ENCODE measurements at regions not wholly inside any gene's neighbourhood (a gene's known extent, or its start where the extent isn't known, plus 50 kb on each side); places are given as distances from the start of the nearest gene placed in this dataset.

- DNase-seq (ENCODE audit: low spot score in 2 of 2) = no peak
- Mint-ChIP-seq H3K4me3 (no peak overlapping the region), H3K9me3 (no peaks in the 10 kb centered on the region), H3K27ac (ENCODE audit: low read depth) (no peak overlapping the region), H3K27me3 (no peaks in the 10 kb centered on the region), H3K36me3 (ENCODE audit: insufficient read depth) (no peaks in the 10 kb centered on the region), H3K4me1 (no peaks in the 10 kb centered on the region)
- no peak for ATAC-seq (replicated peaks; ENCODE audit: extremely low read depth, poor library complexity, severe bottlenecking)
Observed at GRCh38 chr5:6117212-6117611, 261.1 kb downstream of the MED10 start.

GRCh38 chr5:6115852-6116251 is 262.5 kb downstream of the MED10 start:
- Mint-ChIP-seq H3K4me1 (no peaks in the 10 kb centered on the region), H3K27ac (ENCODE audit: low read depth) (no peak overlapping the region)
- DNase-seq (ENCODE audit: low spot score in 2 of 2) = no peak

GRCh38 chr5:6112538-6112937 is 265.8 kb downstream of the MED10 start:
- H3K27me3 Mint-ChIP-seq = no peaks in the 10 kb centered on the region
- H3K4me3 Mint-ChIP-seq = no peak overlapping the region
- no peak for ATAC-seq (replicated peaks; ENCODE audit: extremely low read depth, poor library complexity, severe bottlenecking)
- H3K4me1 Mint-ChIP-seq = no peaks in the 10 kb centered on the region
- H3K9me3 Mint-ChIP-seq = no peaks in the 10 kb centered on the region
- H3K36me3 Mint-ChIP-seq (ENCODE audit: insufficient read depth) = no peaks in the 10 kb centered on the region
- DNase-seq (ENCODE audit: low spot score in 2 of 2) = no peak
- H3K27ac Mint-ChIP-seq (ENCODE audit: low read depth) = no peak overlapping the region

More at GRCh38 chr5:6115852-6116251, 262.5 kb downstream of the MED10 start:
- no peaks in the 10 kb centered on the region for H3K27me3 Mint-ChIP-seq
- no peak overlapping the region for H3K4me3 Mint-ChIP-seq
- H3K9me3 Mint-ChIP-seq = no peaks in the 10 kb centered on the region
- no peak for ATAC-seq (replicated peaks; ENCODE audit: extremely low read depth, poor library complexity, severe bottlenecking)
- H3K36me3 Mint-ChIP-seq (ENCODE audit: insufficient read depth) = no peaks in the 10 kb centered on the region

- no peak overlapping the region for H3K27ac Mint-ChIP-seq (ENCODE audit: low read depth)
- ATAC-seq (replicated peaks; ENCODE audit: extremely low read depth, poor library complexity, severe bottlenecking) = no peak
- H3K4me3 Mint-ChIP-seq = no peak overlapping the region
- H3K4me1 Mint-ChIP-seq = no peaks in the 10 kb centered on the region
- no peaks in the 10 kb centered on the region for H3K36me3 Mint-ChIP-seq (ENCODE audit: insufficient read depth)
- H3K9me3 Mint-ChIP-seq = no peaks in the 10 kb centered on the region
- no peaks in the 10 kb centered on the region for H3K27me3 Mint-ChIP-seq
- no peak for DNase-seq (ENCODE audit: low spot score in 2 of 2)
Observed at GRCh38 chr5:6112125-6112524, 266.2 kb downstream of the MED10 start.

GRCh38 chr5:6111131-6111530 is 267.2 kb downstream of the MED10 start:
- H3K36me3 Mint-ChIP-seq (ENCODE audit: insufficient read depth) = no peaks in the 10 kb centered on the region
- DNase-seq (ENCODE audit: low spot score in 2 of 2) (no peak), ATAC-seq (replicated peaks; ENCODE audit: extremely low read depth, poor library complexity, severe bottlenecking) (no peak)
- H3K9me3 Mint-ChIP-seq = no peaks in the 10 kb centered on the region
- H3K27ac Mint-ChIP-seq (ENCODE audit: low read depth) = no peak overlapping the region
- no peaks in the 10 kb centered on the region for H3K4me1 Mint-ChIP-seq
- H3K4me3 Mint-ChIP-seq = no peak overlapping the region
- no peaks in the 10 kb centered on the region for H3K27me3 Mint-ChIP-seq

GRCh38 chr5:6110441-6111005 is 267.8 kb downstream of the MED10 start:
- H3K27me3 Mint-ChIP-seq = no peaks in the 10 kb centered on the region
- H3K4me3 Mint-ChIP-seq = no peak overlapping the region
- no peaks in the 10 kb centered on the region for H3K36me3 Mint-ChIP-seq (ENCODE audit: insufficient read depth)
- H3K4me1 Mint-ChIP-seq = no peaks in the 10 kb centered on the region
- no peak for ATAC-seq (replicated peaks; ENCODE audit: extremely low read depth, poor library complexity, severe bottlenecking)
- no peaks in the 10 kb centered on the region for H3K9me3 Mint-ChIP-seq
- no peak overlapping the region for H3K27ac Mint-ChIP-seq (ENCODE audit: low read depth)
- DNase-seq (ENCODE audit: low spot score in 2 of 2) = no peak

GRCh38 chr5:6108981-6109825 is 269.1 kb downstream of the MED10 start:
- ATAC-seq (replicated peaks; ENCODE audit: extremely low read depth, poor library complexity, severe bottlenecking) = no peak
- H3K4me3 Mint-ChIP-seq = no peak overlapping the region
- no peaks in the 10 kb centered on the region for H3K9me3 Mint-ChIP-seq

GRCh38 chr5:6108540-6108848 is 269.9 kb downstream of the MED10 start:
- Mint-ChIP-seq H3K9me3 (no peaks in the 10 kb centered on the region), H3K36me3 (ENCODE audit: insufficient read depth) (no peaks in the 10 kb centered on the region), H3K4me1 (no peaks in the 10 kb centered on the region), H3K27ac (ENCODE audit: low read depth) (no peak overlapping the region), H3K4me3 (no peak overlapping the region), H3K27me3 (no peaks in the 10 kb centered on the region)
- no peak for ATAC-seq (replicated peaks; ENCODE audit: extremely low read depth, poor library complexity, severe bottlenecking)
- no peak for DNase-seq (ENCODE audit: low spot score in 2 of 2)

More at GRCh38 chr5:6108981-6109825, 269.1 kb downstream of the MED10 start:
- Mint-ChIP-seq H3K27me3 (no peaks in the 10 kb centered on the region), H3K4me1 (no peaks in the 10 kb centered on the region), H3K36me3 (ENCODE audit: insufficient read depth) (no peaks in the 10 kb centered on the region), H3K27ac (ENCODE audit: low read depth) (no peak overlapping the region)
- no peak for DNase-seq (ENCODE audit: low spot score in 2 of 2)

- no peak for ATAC-seq (replicated peaks; ENCODE audit: extremely low read depth, poor library complexity, severe bottlenecking)
- DNase-seq (ENCODE audit: low spot score in 2 of 2) = no peak
- Mint-ChIP-seq H3K27ac (ENCODE audit: low read depth) (no peak overlapping the region), H3K9me3 (no peaks in the 10 kb centered on the region), H3K27me3 (no peaks in the 10 kb centered on the region), H3K4me1 (no peaks in the 10 kb centered on the region), H3K36me3 (ENCODE audit: insufficient read depth) (no peaks in the 10 kb centered on the region), H3K4me3 (no peak overlapping the region)
Observed at GRCh38 chr5:6107675-6108539, 270.4 kb downstream of the MED10 start.

GRCh38 chr5:6106756-6107155 is 271.6 kb downstream of the MED10 start:
- Mint-ChIP-seq H3K9me3 (no peaks in the 10 kb centered on the region), H3K4me1 (no peaks in the 10 kb centered on the region), H3K27me3 (no peaks in the 10 kb centered on the region), H3K36me3 (ENCODE audit: insufficient read depth) (no peaks in the 10 kb centered on the region), H3K4me3 (no peak overlapping the region), H3K27ac (ENCODE audit: low read depth) (no peak overlapping the region)
- no peak for ATAC-seq (replicated peaks; ENCODE audit: extremely low read depth, poor library complexity, severe bottlenecking)
- no peak for DNase-seq (ENCODE audit: low spot score in 2 of 2)

- Mint-ChIP-seq H3K27me3 (no peaks in the 10 kb centered on the region), H3K27ac (ENCODE audit: low read depth) (no peak overlapping the region)
Observed at GRCh38 chr5:6105320-6105719, 273.0 kb downstream of the MED10 start.

GRCh38 chr5:6096101-6096500 is 282.2 kb downstream of the MED10 start:
- ATAC-seq (replicated peaks; ENCODE audit: extremely low read depth, poor library complexity, severe bottlenecking) = no peak

More at GRCh38 chr5:6105320-6105719, 273.0 kb downstream of the MED10 start:
- Mint-ChIP-seq H3K36me3 (ENCODE audit: insufficient read depth) (no peaks in the 10 kb centered on the region), H3K4me3 (no peak overlapping the region), H3K4me1 (no peaks in the 10 kb centered on the region), H3K9me3 (no peaks in the 10 kb centered on the region)
- ATAC-seq (replicated peaks; ENCODE audit: extremely low read depth, poor library complexity, severe bottlenecking) = no peak
- DNase-seq (ENCODE audit: low spot score in 2 of 2) = no peak

More at GRCh38 chr5:6096101-6096500, 282.2 kb downstream of the MED10 start:
- Mint-ChIP-seq H3K4me3 (no peak overlapping the region), H3K27ac (ENCODE audit: low read depth) (no peak overlapping the region), H3K9me3 (peaks cover 11% of the 10 kb centered on the region), H3K4me1 (no peaks in the 10 kb centered on the region), H3K27me3 (no peaks in the 10 kb centered on the region), H3K36me3 (ENCODE audit: insufficient read depth) (no peaks in the 10 kb centered on the region)
- no peak for DNase-seq (ENCODE audit: low spot score in 2 of 2)

Measured in central memory CD8-positive, alpha-beta T cell (primary cell).